ENCODE measurements at regions not wholly inside any gene's neighbourhood (a gene's known extent, or its start where the extent isn't known, plus 50 kb on each side); places are given as distances from the start of the nearest gene placed in this dataset.

DNA sequence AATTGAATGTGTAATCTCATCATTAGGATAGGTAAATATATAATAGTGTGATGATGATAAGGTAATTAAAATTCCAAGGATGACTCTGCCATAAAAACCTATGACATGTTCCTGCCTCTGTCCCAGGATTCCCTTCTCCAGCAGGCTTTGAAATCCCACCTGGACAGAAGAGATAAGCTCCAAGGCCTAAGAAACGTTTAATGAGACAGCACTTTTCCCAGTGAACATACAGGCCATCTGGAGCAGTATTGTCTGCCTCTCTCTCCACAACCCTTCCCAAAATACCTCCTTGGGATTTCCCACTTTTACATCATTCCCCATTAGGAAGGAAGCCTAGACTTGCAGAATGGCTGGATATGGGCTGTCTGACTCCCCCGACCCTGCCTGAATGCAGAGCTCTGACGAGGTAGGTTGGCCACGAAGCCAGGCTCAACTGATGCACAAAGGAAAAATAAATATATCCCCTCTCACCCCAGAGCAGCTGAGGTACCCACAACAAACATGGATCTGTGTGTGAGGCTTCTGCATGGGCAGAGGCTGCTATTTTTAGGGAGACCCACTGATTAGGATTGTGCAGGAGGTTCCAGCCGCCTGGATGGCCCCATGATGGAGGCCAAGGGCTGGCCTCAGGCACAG is 71.0 kb downstream of the TMPRSS5 start:
- TF ChIP-seq, protein P1, sequence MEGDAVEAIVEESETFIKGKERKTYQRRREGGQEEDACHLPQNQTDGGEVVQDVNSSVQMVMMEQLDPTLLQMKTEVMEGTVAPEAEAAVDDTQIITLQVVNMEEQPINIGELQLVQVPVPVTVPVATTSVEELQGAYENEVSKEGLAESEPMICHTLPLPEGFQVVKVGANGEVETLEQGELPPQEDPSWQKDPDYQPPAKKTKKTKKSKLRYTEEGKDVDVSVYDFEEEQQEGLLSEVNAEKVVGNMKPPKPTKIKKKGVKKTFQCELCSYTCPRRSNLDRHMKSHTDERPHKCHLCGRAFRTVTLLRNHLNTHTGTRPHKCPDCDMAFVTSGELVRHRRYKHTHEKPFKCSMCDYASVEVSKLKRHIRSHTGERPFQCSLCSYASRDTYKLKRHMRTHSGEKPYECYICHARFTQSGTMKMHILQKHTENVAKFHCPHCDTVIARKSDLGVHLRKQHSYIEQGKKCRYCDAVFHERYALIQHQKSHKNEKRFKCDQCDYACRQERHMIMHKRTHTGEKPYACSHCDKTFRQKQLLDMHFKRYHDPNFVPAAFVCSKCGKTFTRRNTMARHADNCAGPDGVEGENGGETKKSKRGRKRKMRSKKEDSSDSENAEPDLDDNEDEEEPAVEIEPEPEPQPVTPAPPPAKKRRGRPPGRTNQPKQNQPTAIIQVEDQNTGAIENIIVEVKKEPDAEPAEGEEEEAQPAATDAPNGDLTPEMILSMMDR (IDR thresholded peaks at IDR 0.05), result no peak
- TF ChIP-seq POLR2A (IDR thresholded peaks at IDR 0.05), result no peak
